Activated T-helper 2 cell treated with anti-CD3 and anti-CD28 coated beads, Interferon-gamma antibody, Interleukin-2, Interleukin-4, amounts not matched to agents 10 μg/mL and 5 μg/mL and 100 μg/mL, durations not matched to agents 14 hours and 24 hours and 36 hours (primary cell): ENCODE measurements at regions not wholly inside any gene's neighbourhood (a gene's known extent, or its start where the extent isn't known, plus 50 kb on each side); places are given as distances from the start of the nearest gene placed in this dataset.

Experiments used
- DNase-seq: peaks from one replicate; pipeline ENCODE4 v3.0.0; 2021; ENCODE audit warnings: low spot score
- H3K27ac Mint-ChIP-seq: one replicate; pipeline ENCODE4 v1.8.0; 2021; ENCODE audit warnings: mixed read lengths
- H3K27me3 Mint-ChIP-seq: one replicate; pipeline ENCODE4 v1.8.0; 2021; ENCODE audit warnings: low read depth, mixed read lengths
- H3K36me3 Mint-ChIP-seq: one replicate; pipeline ENCODE4 v1.8.0; 2021; ENCODE audit warnings: low read depth, mixed read lengths
- H3K4me1 Mint-ChIP-seq: one replicate; pipeline ENCODE4 v1.8.0; 2021; ENCODE audit warnings: low read depth, mixed read lengths
- H3K4me3 Mint-ChIP-seq: one replicate; pipeline ENCODE4 v1.8.0; 2021; ENCODE audit warnings: low read depth, mild to moderate bottlenecking, moderate library complexity, mixed read lengths
- H3K9me3 Mint-ChIP-seq: one replicate; pipeline ENCODE4 v1.8.0; 2021; ENCODE audit warnings: mixed read lengths
- intact Hi-C: fragments of 100-400 bp; cut with micrococcal nuclease; formaldehyde crosslinking; loops from one replicate; pipeline ENCODE4 v1.15.1; 2023

GRCh38 chr6:44535967-44536366, 148.5 kb downstream of the CDC5L start:
- H3K36me3 Mint-ChIP-seq: no peaks in the 10 kb centered on the region
- no peaks in the 10 kb centered on the region for H3K9me3 Mint-ChIP-seq
- no peak overlapping the region for H3K27ac Mint-ChIP-seq
- intact Hi-C loops: no loop called here
- H3K4me3 Mint-ChIP-seq: no peak overlapping the region
- DNase-seq: no peak
- H3K27me3 Mint-ChIP-seq: peaks cover 10% of the 10 kb centered on the region
- H3K4me1 Mint-ChIP-seq: no peaks in the 10 kb centered on the region

GRCh38 chr6:44537306-44538049, 150.0 kb downstream of the CDC5L start:
- no peak overlapping the region for H3K4me3 Mint-ChIP-seq
- no peaks in the 10 kb centered on the region for H3K9me3 Mint-ChIP-seq
- H3K36me3 Mint-ChIP-seq: no peaks in the 10 kb centered on the region
- H3K27ac Mint-ChIP-seq: no peak overlapping the region
- intact Hi-C loops: no loop called here
- H3K4me1 Mint-ChIP-seq: no peaks in the 10 kb centered on the region
- H3K27me3 Mint-ChIP-seq: peaks cover 15% of the 10 kb centered on the region
- no peak for DNase-seq

GRCh38 chr6:44538131-44538806, 150.8 kb downstream of the CDC5L start:
- no peak for DNase-seq
- no peaks in the 10 kb centered on the region for H3K9me3 Mint-ChIP-seq
- H3K4me3 Mint-ChIP-seq: no peak overlapping the region
- no peaks in the 10 kb centered on the region for H3K4me1 Mint-ChIP-seq
- H3K27me3 Mint-ChIP-seq: peaks cover 18% of the 10 kb centered on the region
- intact Hi-C loops: no loop called here
- H3K36me3 Mint-ChIP-seq: no peaks in the 10 kb centered on the region
- H3K27ac Mint-ChIP-seq: no peak overlapping the region

GRCh38 chr6:44538807-44539201, 151.3 kb downstream of the CDC5L start:
- H3K27ac Mint-ChIP-seq: no peak overlapping the region

GRCh38 chr6:44539701-44540355, 152.3 kb downstream of the CDC5L start:
- no peaks in the 10 kb centered on the region for H3K4me1 Mint-ChIP-seq
- H3K9me3 Mint-ChIP-seq: no peaks in the 10 kb centered on the region
- intact Hi-C loops: no loop called here
- H3K36me3 Mint-ChIP-seq: no peaks in the 10 kb centered on the region
- no peak for DNase-seq
- no peak overlapping the region for H3K27ac Mint-ChIP-seq
- peaks cover 21% of the 10 kb centered on the region for H3K27me3 Mint-ChIP-seq
- H3K4me3 Mint-ChIP-seq: no peak overlapping the region

More at GRCh38 chr6:44538807-44539201, 151.3 kb downstream of the CDC5L start:
- Mint-ChIP-seq H3K9me3 (no peaks in the 10 kb centered on the region), H3K27me3 (peaks cover 16% of the 10 kb centered on the region), H3K4me3 (no peak overlapping the region), H3K4me1 (no peaks in the 10 kb centered on the region), H3K36me3 (no peaks in the 10 kb centered on the region)
- no peak for DNase-seq
- intact Hi-C loops: no loop called here

GRCh38 chr6:44540881-44541280, 153.4 kb downstream of the CDC5L start:
- no peak for DNase-seq
- intact Hi-C loops: no loop called here
- peaks cover 25% of the 10 kb centered on the region for H3K27me3 Mint-ChIP-seq
- H3K9me3 Mint-ChIP-seq: no peaks in the 10 kb centered on the region
- no peaks in the 10 kb centered on the region for H3K36me3 Mint-ChIP-seq
- H3K27ac Mint-ChIP-seq: no peak overlapping the region
- H3K4me1 Mint-ChIP-seq: no peaks in the 10 kb centered on the region
- H3K4me3 Mint-ChIP-seq: no peak overlapping the region

GRCh38 chr6:44542401-44543116, 155.1 kb downstream of the CDC5L start:
- no peaks in the 10 kb centered on the region for H3K36me3 Mint-ChIP-seq
- intact Hi-C loops: no loop called here
- no peak overlapping the region for H3K27ac Mint-ChIP-seq
- H3K4me3 Mint-ChIP-seq: no peak overlapping the region
- H3K9me3 Mint-ChIP-seq: no peaks in the 10 kb centered on the region
- H3K27me3 Mint-ChIP-seq: peaks cover 30% of the 10 kb centered on the region
- no peaks in the 10 kb centered on the region for H3K4me1 Mint-ChIP-seq
- DNase-seq: no peak

GRCh38 chr6:44543664-44544063, 156.2 kb downstream of the CDC5L start:
- no peaks in the 10 kb centered on the region for H3K4me1 Mint-ChIP-seq
- H3K9me3 Mint-ChIP-seq: no peaks in the 10 kb centered on the region
- intact Hi-C loops: no loop called here
- no peaks in the 10 kb centered on the region for H3K36me3 Mint-ChIP-seq
- no peak overlapping the region for H3K4me3 Mint-ChIP-seq
- H3K27ac Mint-ChIP-seq: no peak overlapping the region
- H3K27me3 Mint-ChIP-seq: peaks cover 30% of the 10 kb centered on the region
- DNase-seq: no peak

GRCh38 chr6:44545224-44545623, 157.7 kb downstream of the CDC5L start:
- H3K27ac Mint-ChIP-seq: no peak overlapping the region
- H3K36me3 Mint-ChIP-seq: no peaks in the 10 kb centered on the region
- H3K27me3 Mint-ChIP-seq: peaks cover 30% of the 10 kb centered on the region
- no peaks in the 10 kb centered on the region for H3K4me1 Mint-ChIP-seq
- H3K4me3 Mint-ChIP-seq: no peak overlapping the region
- intact Hi-C loops: no loop called here
- H3K9me3 Mint-ChIP-seq: no peaks in the 10 kb centered on the region
- no peak for DNase-seq

- H3K9me3 Mint-ChIP-seq: no peaks in the 10 kb centered on the region
- peaks cover 23% of the 10 kb centered on the region for H3K27me3 Mint-ChIP-seq
- no peaks in the 10 kb centered on the region for H3K4me1 Mint-ChIP-seq
- H3K36me3 Mint-ChIP-seq: no peaks in the 10 kb centered on the region
- H3K4me3 Mint-ChIP-seq: no peak overlapping the region
- intact Hi-C loops: no loop called here
- no peak for DNase-seq
- no peak overlapping the region for H3K27ac Mint-ChIP-seq
Measured at GRCh38 chr6:44548319-44548718, 160.8 kb downstream of the CDC5L start.

- Mint-ChIP-seq H3K4me3 (no peak overlapping the region), H3K4me1 (no peaks in the 10 kb centered on the region), H3K27me3 (peaks cover 22% of the 10 kb centered on the region), H3K36me3 (no peaks in the 10 kb centered on the region), H3K27ac (no peak overlapping the region), H3K9me3 (no peaks in the 10 kb centered on the region)
- intact Hi-C loops: no loop called here
- no peak for DNase-seq
Measured at GRCh38 chr6:44549516-44549915, 162.0 kb downstream of the CDC5L start.

GRCh38 chr6:44554194-44554593, 166.7 kb downstream of the CDC5L start:
- Mint-ChIP-seq H3K4me3 (no peak overlapping the region), H3K27ac (no peak overlapping the region), H3K4me1 (no peaks in the 10 kb centered on the region), H3K36me3 (no peaks in the 10 kb centered on the region), H3K9me3 (no peaks in the 10 kb centered on the region), H3K27me3 (peaks cover 28% of the 10 kb centered on the region)
- intact Hi-C loops: no loop called here
- no peak for DNase-seq

GRCh38 chr6:44554861-44555260, 167.4 kb downstream of the CDC5L start:
- no peaks in the 10 kb centered on the region for H3K36me3 Mint-ChIP-seq

More at GRCh38 chr6:44554861-44555260, 167.4 kb downstream of the CDC5L start:
- intact Hi-C loops: no loop called here
- DNase-seq: no peak
- H3K9me3 Mint-ChIP-seq: no peaks in the 10 kb centered on the region
- no peak overlapping the region for H3K4me3 Mint-ChIP-seq
- no peak overlapping the region for H3K27ac Mint-ChIP-seq
- H3K27me3 Mint-ChIP-seq: peaks cover 29% of the 10 kb centered on the region
- H3K4me1 Mint-ChIP-seq: no peaks in the 10 kb centered on the region
